ENCODE measurements at regions not wholly inside any gene's neighbourhood (a gene's known extent, or its start where the extent isn't known, plus 50 kb on each side); places are given as distances from the start of the nearest gene placed in this dataset.

DNA sequence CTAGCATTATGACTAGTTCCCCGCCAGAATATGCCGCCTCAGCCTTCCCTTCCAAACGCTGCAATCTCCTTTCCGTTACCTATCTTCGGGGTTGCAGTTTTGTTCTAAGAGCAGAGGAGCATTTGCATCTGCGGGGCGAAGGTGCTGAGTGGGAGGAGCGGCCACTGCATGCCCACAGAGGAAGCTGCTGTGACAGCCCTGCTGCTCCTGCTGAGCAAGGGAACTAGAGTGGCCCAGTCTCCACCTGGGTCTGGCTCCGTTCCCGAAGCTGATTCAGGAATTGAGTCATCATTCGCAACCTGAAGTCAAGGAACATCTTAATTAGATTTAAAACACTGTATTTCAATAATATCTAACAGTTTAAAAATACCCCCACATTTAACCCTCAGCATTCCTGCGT is 98.2 kb upstream of the TJP1 start:
- in situ Hi-C loops (cut with MboI; ENCODE audit: low sequenced_read_pairs) = no loop called here

DNA sequence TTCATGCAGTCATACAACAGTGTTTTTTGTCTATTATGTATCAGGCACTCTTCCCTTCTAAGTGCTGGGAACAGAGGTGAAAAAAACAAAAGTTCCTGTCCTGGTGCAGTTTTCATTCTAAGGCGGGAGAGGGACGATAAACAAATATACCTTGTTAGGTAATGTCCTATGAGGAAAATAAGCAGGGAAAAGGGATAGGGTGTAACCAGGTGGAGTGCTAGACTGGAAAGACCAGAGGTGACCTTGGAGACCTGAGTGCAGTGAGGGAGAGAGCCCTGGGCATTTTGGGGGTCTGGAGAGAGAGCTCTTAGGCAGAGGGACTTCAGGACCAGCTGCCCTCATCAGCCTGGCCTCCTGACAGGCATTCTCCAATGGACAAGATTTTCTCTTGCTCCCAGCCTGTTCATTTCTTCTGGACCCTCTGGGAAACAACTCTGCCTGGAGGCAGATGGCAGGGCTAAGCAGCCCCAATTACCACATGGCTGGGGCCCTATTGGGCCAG is 97.2 kb upstream of the TJP1 start:
- in situ Hi-C loops (cut with MboI; ENCODE audit: low sequenced_read_pairs) = no loop called here

DNA sequence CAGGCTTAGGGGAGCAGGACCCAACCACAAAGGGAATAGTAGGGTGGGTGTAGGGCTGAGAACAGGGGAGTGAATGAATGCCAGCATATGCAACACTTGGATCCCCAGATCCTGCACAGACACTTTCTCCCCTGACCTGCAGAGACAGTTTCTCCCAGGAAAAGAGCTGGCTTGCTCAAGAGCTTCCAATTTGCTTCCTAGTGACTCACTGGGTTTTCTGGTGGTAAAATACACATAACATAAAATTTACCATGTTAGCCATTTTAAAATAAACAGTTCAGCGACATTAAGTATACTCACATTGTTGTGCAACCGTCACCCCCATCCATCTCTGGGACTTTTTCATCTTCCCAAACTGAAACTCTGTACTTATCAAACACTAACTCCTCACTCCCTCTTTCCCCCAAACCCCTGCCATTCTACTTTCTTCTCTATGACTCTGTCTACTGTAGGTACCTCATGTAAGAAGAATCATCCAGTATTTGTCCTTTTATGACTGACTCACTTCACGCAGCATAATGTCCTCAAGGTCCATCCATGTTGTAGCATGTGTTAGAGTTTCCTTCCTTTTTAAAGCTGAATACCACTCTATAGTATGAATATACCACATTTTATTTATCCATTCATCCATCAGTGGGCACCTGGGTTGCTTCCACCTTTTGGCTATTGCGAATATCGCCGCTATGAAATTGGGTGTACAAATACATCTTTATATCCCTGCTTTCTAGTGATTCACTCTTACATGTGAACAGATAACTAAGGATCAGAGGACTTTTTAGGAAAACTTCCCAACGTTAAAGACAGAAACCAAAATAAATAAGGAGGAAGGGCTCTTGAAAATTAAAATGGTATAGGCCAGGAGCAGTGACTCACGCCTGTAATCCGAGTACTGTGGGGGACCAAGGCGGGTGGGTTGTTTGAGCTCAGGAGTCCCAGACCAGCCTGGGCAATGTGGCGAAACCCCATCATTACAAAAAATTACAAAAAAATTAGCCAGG is 95.6 kb upstream of the TJP1 start:
- in situ Hi-C loops (cut with MboI; ENCODE audit: low sequenced_read_pairs) = no loop called here

DNA sequence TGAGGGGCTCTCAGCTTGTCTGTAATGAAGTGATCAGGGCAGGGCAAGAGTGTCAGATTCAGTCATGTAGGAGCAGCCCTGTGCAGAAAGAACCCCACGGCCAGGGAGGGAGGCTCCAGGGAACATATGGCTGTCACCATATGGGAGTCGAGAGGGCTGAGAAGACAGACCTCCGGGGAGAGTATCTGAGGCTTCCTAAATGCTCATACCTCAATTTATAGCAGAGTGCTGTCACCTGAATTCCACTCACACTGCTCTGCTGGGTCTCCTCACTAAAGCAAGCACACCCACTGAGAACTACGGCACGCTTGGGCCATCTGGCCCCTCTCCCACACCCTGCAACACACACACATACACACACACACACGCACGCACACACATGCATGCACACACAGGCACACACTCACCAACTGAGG is 92.3 kb upstream of the TJP1 start:
- in situ Hi-C loops (cut with MboI; ENCODE audit: low sequenced_read_pairs) = no loop called here

DNA sequence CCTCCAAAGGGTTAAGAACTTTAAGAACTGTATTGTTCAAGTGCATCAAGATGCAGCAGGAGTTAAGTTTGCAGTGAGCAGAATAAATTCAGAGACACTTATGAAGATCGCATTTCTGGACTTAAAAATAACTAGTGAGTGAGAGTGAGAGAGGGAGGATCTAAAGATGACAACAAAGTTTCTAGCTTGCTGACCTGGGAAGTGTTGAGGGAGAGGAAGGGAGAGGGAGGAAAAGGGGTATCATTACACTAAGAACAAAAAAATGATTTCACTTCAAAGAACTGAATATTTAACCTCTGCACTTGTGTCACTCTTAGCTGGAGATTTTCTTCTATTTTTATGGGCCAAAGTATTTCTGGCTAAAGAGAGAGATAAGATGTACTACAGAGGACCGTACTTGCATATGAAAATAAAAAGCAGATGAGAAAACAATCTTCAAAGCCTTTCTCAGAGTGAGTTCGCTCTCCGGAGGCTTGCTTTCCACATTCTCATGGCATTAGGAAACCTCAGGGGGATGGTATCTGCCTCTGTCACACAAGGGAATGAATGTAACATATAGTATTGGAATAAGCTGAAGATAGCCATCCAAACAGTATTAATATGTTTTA is 91.4 kb upstream of the TJP1 start:
- in situ Hi-C loops (cut with MboI; ENCODE audit: low sequenced_read_pairs) = no loop called here

DNA sequence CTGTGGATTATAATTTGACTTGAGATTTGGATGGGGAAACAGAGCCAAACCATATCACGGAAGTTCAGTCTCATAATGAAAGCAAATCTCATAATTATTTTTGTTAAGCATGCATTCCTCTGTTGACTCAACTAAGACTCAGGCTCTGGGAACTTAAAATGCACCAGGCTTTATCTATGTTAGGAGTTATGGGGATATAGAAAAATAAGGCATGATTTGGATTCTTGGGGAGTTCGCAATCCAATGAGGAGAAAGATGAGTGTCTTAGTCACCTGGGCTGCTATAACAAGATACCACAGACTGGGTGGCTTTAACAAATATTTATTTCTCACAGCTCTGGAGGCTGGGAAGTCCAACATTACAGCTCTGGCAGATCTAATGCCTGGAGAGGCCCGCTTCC is 89.4 kb upstream of the TJP1 start:
- in situ Hi-C loops (cut with MboI; ENCODE audit: low sequenced_read_pairs) = no loop called here

DNA sequence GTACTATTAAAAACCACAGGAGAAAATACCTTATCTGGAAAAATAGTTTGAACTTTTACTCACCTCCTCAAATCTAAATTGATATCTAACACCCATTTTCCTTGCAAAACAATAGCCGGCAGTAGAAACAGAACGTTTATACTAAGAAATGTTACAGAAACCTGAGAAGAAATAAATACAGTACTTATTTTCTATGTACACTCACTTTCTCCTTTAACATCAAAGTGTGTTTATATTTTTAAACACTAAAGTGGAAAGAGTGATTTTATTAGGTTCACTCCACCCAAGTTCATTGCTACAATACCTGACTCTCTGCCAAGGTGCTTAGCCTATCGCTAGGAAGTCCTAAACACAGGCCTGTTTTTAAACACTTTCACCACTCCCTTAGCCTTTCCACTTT is 87.8 kb upstream of the TJP1 start:
- in situ Hi-C loops (cut with MboI; ENCODE audit: low sequenced_read_pairs) = no loop called here

DNA sequence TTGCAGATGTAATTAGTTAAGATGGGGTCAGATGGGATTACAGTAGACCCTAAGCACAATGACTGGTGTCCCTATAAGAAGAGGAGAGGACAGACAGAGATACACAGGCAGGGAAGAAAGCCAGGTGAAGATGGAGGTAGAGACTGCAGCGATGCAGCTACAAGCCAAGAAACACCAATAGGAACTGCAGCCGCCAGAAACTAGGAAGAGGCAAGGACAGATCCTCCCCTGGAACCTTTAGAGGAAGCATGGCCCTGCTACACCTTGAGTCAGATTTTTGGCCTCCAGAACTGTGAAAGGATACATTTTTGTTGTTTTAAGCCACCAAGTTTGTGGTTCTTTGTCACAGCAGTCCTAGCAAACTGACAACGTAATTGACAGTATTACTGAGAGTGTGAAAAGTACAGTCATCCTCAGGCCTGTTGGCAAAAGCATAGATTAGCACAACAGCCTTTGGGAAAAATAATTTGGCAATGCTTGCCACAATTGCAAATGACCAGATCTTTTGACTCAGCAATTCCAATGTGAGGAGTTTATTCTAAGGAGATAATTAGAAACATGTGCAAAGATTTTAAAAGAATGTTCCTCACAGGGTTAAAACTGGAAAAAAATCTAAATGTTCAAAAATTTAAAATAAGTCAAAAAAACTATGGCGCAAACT is 82.6 kb upstream of the TJP1 start:
- in situ Hi-C loops (cut with MboI; ENCODE audit: low sequenced_read_pairs) = no loop called here

DNA sequence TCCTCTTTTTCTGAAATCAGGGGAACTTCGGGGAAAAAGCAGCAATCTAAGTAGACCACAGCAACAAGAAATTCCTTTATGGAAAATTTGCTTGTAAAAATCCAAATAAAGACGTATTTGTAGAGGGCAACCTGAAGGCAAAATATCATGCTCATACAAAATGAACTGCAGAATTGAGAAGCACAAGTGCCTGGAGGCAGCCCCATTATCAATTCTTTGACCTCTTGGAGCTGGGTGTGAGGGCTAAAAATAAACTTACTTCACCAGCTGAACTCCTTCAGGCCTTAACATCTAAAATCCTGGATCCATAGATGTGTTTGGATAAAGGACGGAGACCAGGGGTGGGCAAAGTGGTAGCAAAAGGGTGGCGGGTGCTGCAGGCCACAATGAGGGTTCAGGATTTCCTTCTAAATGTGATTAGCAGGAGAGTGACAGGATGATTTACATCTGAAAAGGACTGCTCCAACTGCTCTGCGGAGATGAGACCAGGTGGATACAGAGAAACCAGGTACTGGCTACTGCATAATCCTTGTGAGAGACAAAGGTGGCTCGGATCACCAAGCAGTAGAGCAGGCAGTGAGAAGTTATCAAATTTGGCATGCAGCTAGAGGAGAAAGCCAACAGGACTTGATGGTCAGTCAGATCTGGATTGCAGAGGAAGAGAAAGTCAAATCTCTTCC is 81.7 kb upstream of the TJP1 start:
- in situ Hi-C loops (cut with MboI; ENCODE audit: low sequenced_read_pairs) = no loop called here

DNA sequence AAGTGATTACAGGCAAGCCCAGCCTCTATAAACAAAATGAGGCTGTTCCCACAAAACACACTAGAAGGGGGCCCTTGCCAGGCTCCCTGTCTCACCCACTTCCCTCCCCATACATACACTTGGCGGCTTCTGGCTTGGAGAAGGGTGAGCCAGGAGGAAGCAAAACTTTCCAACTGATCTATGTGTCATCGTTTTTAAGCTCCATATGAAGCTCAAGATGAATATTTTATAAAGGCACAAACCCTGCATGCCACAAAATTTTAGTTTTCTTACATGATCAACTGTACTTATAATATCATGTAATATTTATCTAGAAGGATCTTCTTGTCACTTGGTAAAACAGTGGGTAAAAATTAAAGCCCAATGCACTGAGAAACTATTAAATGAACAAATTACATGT is 80.8 kb upstream of the TJP1 start:
- in situ Hi-C loops (cut with MboI; ENCODE audit: low sequenced_read_pairs) = no loop called here

DNA sequence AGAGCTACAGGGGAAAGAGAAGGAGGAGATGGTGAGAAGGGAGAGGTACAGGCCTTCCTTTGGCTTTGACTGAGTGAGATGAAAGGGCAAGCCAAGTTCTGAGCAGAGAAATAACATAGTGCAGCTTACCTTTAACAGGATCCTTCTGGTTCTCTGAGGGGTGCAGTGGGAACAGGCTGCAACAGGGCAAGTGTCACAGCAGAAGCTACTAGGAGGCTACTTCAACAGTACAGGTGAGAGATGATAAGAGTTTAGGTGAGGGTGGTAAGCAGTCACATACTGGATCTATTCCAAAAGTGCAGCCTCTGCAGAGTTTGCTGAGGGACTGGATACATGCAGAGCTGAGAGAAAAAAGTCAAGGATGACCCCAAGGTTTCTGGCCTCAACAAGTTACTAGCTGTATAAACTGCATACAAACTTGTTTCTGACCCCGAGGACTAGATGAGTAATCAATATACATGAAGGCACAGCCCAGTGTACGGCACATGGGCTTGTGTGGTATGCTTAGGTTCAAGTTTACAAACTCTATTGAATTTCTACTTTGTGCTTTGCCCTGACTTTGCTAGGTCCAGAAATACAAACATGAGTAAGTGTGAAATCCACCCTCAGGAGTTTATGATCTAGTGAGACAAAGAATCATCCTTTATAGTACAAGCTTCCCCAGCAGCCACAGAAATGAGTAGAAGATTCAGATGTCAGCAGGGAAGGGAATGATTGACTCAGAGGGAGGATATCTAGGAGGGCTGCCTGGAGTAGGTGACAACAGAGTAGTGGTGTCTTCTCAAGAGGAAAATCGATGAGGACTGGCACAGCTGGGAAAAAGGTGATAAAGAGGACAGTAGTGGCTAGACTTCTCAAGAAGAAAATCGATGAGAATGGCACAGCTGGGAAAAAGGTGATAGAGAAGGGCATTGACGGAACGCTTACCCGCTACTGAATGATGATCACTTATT is 78.2 kb upstream of the TJP1 start:
- in situ Hi-C loops (cut with MboI; ENCODE audit: low sequenced_read_pairs) = no loop called here

DNA sequence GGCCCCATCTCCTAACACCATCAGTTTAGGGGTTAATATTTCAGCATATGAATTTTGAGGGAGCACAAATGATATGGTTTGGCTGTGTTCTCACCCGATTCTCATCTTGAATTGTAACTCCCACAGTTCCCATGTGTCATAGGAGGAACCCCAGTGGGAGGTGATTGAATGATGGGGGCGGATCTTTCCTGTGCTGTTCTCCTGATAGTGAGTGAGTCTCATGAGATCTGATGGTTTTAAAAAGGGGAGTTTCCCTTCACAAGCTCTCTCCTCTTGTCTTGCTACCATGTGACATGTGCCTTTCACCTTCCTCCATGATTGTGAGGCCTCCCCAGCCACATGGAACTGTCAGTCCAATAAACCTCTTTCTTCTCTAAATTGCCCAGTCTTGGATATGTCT is 73.8 kb upstream of the TJP1 start:
- in situ Hi-C loops (cut with MboI; ENCODE audit: low sequenced_read_pairs) = loop anchor here (10.0 kb wide), 1 partner anchor 59 kb away; no protein-coding TSS in a partner anchor

DNA sequence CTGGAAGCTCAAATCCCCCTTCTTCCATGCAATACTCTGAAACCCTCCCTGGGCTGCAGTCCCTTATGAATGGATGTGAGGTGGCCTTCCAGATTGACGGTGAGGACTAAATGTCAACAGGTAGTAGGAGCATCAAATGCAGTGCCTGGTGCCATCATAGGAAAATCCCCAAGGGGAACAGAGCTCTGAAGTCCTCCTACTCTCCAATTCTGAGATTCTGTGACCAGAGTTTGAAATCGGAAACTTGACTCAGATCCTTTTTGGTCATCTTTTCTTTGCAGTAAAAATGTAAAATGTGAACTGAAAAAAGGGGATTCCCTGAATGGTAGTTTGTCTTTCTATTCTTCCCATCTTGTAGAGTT is 68.8 kb upstream of the TJP1 start:
- in situ Hi-C loops (cut with MboI; ENCODE audit: low sequenced_read_pairs) = loop anchor here (10.0 kb wide), 1 partner anchor 64 kb away; no protein-coding TSS in a partner anchor

DNA sequence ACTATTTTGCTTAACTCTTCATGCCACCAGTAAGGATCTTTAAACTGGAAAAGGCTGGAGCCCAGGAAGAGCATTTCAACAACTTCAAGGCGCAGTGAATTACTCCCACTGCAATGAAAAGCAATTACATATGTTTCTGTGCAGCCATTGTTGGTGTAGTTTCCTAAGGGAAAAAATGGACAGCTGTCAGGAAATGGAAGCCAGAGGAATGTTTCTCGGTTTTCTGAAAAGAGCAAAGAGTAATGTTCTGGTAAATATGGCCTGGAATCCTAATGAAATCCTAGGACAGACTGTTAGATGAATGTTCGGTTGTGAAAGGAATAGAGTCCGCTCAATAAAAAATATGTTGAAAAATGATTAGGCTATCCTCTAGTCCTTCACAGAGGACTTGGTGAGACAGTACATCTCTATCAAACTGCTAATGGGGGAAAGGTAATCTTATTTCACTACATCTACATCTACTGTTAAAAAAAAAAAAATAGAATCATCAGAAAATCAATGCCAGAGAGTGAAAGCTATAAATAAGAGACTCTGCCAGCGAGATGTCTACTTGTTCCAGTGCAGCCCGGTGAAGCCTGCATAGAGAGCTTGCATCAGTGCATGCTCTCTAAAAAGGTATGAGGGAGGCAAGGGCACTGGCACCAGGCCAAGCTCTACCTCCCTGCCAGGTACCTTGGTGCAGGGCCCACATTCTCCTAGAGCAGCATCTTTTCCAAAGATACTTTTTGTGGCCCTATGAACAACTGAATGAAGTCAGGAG is 68.2 kb upstream of the TJP1 start:
- in situ Hi-C loops (cut with MboI; ENCODE audit: low sequenced_read_pairs) = loop anchor here (10.0 kb wide), 1 partner anchor 64 kb away; no protein-coding TSS in a partner anchor

DNA sequence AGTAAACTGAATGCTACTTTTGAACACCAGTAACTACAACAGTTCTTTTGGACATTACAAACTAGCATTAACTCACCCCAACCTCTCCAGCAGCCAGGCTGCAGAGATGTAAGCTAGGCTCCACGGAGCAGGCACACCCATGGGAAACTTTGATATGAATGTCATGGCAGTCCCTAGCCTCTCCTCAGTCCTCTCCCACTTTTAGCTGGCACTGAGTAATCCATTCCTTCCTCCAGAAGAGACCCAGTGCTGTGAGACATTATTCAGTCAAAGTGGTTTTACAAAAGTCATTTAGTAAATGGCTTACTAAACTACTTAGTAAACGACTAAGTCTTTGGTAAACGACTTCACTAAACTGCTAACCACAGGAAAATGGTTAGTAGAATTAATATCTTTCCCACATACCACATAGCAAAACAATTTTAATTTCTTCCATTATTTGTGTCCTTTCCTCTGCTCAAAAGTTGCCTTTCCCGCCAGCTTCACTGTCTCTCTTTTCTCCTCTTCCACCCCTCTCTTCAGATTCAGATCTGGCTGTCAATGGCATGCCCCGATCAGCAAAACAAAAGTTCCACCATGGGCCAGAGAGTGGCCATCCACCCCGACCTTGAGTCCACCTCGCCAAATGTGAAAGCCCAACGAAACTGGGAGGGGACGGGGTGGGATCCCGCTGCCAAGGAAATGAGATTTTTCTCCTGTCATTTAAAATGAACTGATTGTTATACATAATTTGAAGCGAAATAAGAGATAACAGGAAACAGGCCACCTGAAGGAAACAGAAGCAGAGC is 67.5 kb upstream of the TJP1 start:
- in situ Hi-C loops (cut with MboI; ENCODE audit: low sequenced_read_pairs) = loop anchor here (10.0 kb wide), 1 partner anchor 65 kb away; no protein-coding TSS in a partner anchor

DNA sequence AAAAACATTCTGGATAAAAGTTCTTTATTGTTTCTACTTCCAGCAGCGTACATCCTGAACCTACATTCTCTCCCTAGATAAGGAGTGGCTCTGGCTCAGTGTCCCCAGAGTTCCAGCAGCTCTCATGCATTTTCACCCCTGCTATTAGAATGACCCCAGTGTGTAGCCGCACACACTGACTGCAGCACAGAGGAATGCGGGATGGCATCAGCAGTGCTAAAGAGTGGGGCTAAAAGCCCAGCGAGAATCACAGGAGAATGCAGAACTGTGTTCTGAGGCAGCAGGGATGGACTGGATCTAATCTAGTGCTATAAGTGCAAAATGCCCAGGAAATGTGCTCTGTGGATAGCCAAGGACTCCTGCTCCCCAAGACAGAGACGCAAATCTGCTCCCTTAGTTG is 66.4 kb upstream of the TJP1 start:
- in situ Hi-C loops (cut with MboI; ENCODE audit: low sequenced_read_pairs) = no loop called here

DNA sequence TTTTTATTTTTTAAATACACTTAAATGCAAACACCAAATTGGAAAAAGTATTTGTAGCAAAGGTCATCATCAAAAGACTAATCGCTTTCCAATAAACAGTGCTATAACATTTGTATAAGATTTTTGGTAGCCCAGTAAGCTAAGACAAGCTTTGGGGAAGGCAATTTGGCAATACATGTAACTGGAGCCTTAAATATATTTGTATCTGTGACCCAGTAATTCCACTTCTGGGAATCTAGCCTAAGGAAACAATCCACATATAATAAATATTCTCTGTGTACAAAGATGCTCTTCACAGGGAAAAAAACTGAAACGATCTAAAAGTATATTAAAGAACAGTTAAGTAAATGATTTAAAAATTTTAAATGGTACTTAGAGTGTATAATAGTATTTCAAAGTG is 65.5 kb upstream of the TJP1 start:
- in situ Hi-C loops (cut with MboI; ENCODE audit: low sequenced_read_pairs) = no loop called here

DNA sequence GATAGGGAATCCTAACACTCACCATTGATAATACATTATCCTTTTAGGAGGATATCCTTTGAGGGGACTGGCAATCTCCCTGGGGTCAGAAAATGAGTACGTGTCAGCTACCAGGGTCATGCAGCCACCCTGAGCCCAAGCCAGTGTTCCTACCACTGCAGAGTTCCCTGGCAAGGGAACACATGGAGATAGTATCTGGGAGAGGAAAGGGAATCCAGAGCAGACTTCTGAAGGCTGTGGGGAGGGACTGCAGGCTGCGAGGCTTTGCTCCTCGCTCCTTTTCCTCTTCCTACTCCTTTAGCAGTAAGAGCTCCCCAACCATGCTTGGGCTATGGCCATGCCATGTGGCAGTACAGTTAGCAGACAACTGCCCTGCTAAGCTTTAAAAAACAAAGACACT is 62.9 kb upstream of the TJP1 start:
- in situ Hi-C loops (cut with MboI; ENCODE audit: low sequenced_read_pairs) = no loop called here

Measured in HL-60/S4 treated with retinoic acid at 250 ng/mL for 4 days and 3 days (cell line).